Neural progenitor cell (in vitro differentiated cells): ENCODE measurements at regions not wholly inside any gene's neighbourhood (a gene's known extent, or its start where the extent isn't known, plus 50 kb on each side); places are given as distances from the start of the nearest gene placed in this dataset.

ENCODE experiments used
- DNase-seq: peaks from one replicate; pipeline ENCODE4 v3.0.0-alpha.2; 2016; ENCODE audit warnings: low spot score
- H2AFZ ChIP-seq: fragments of 200-600 bp; sonication (generic); replicated peaks from 2 replicates; pipeline ENCODE4 v1.6.1; 2016; ENCODE audit warnings: antibody characterized with exemption
- H3F3A ChIP-seq: fragments of 200-600 bp; sonication (generic); 2 replicates; pipeline ENCODE4 v1.6.1; 2016; ENCODE audit warnings: antibody characterized with exemption, low read depth
- H3K27ac ChIP-seq: fragments of 200-600 bp; sonication (generic); 2 replicates; pipeline ENCODE4 v1.5.1; 2016; ENCODE audit warnings: mild to moderate bottlenecking
- H3K27me3 ChIP-seq: fragments of 200-600 bp; sonication (generic); 2 replicates; pipeline ENCODE4 v1.6.1; 2016; ENCODE audit warnings: mild to moderate bottlenecking, moderate library complexity
- H3K36me3 ChIP-seq: fragments of 200-600 bp; sonication (generic); 2 replicates; pipeline ENCODE4 v1.5.1; 2016
- H3K4me1 ChIP-seq: fragments of 200-600 bp; sonication (generic); 2 replicates; pipeline ENCODE4 v1.6.1; 2016; ENCODE audit warnings: mixed run types
- H3K4me2 ChIP-seq: fragments of 200-600 bp; sonication (generic); 2 replicates; pipeline ENCODE4 v1.6.1; 2016
- H3K4me3 ChIP-seq: fragments of 200-600 bp; sonication (generic); 2 replicates; pipeline ENCODE4 v1.5.1; 2016
- H3K79me2 ChIP-seq: fragments of 200-600 bp; sonication (generic); 2 replicates; pipeline ENCODE4 v1.6.1; 2016; ENCODE audit warnings: low read depth
- H3K9ac ChIP-seq: fragments of 200-600 bp; sonication (generic); 2 replicates; pipeline ENCODE4 v1.6.1; 2016
- H3K9me3 ChIP-seq: fragments of 200-600 bp; sonication (generic); 2 replicates; pipeline ENCODE4 v1.5.1; 2016; ENCODE audit warnings: low read depth
- H4K20me1 ChIP-seq: fragments of 200-600 bp; sonication (generic); 2 replicates; pipeline ENCODE4 v1.6.1; 2016; ENCODE audit warnings: low read depth
- H3K27ac Mint-ChIP-seq: 3 replicates; pipeline ENCODE4 v1.8.0; 2021; ENCODE audit warnings: mixed read lengths
- H3K27me3 Mint-ChIP-seq: 2 replicates; pipeline ENCODE4 v1.8.0; 2022; ENCODE audit warnings: low read depth, mild to moderate bottlenecking, inconsistent platforms, moderate library complexity, mixed read lengths; ENCODE audit not compliant: insufficient read depth
- H3K36me3 Mint-ChIP-seq: 3 replicates; pipeline ENCODE4 v1.8.0; 2021; ENCODE audit warnings: mixed read lengths
- H3K4me1 Mint-ChIP-seq: 3 replicates; pipeline ENCODE4 v1.8.0; 2021; ENCODE audit warnings: mixed read lengths
- H3K4me3 Mint-ChIP-seq: 3 replicates; pipeline ENCODE4 v1.8.0; 2021; ENCODE audit warnings: mild to moderate bottlenecking, moderate library complexity, mixed read lengths
- H3K9me3 Mint-ChIP-seq: 3 replicates; pipeline ENCODE4 v1.8.0; 2020; ENCODE audit warnings: mixed read lengths
- CTCF ChIP-seq: fragments of 200-600 bp; sonication (generic); IDR thresholded peaks from 2 replicates; pipeline ENCODE4 v1.5.1; 2017; ENCODE audit warnings: antibody characterized with exemption, mild to moderate bottlenecking
- EZH2 ChIP-seq: fragments of 200-600 bp; sonication (generic); IDR thresholded peaks from 2 replicates; pipeline ENCODE4 v1.6.1; 2017; ENCODE audit warnings: antibody characterized with exemption, mild to moderate bottlenecking, moderate library complexity
- EZH2phosphoT487 ChIP-seq: fragments of 200-600 bp; sonication (generic); IDR thresholded peaks from 2 replicates; pipeline ENCODE4 v1.6.1; 2017; ENCODE audit warnings: antibody characterized with exemption

- H3K4me2 ChIP-seq = no peak overlapping the region
- no peaks in the 10 kb centered on the region for H3F3A ChIP-seq
- Mint-ChIP-seq H3K27ac (no peak overlapping the region), H3K9me3 (no peaks in the 10 kb centered on the region), H3K27me3 (no peaks in the 10 kb centered on the region), H3K4me1 (no peaks in the 10 kb centered on the region), H3K36me3 (no peaks in the 10 kb centered on the region), H3K4me3 (no peak overlapping the region)
- H3K36me3 ChIP-seq = no peaks in the 10 kb centered on the region
- no peak overlapping the region for H3K27ac ChIP-seq
- no peak overlapping the region for H2AFZ ChIP-seq
- no peaks in the 10 kb centered on the region for H4K20me1 ChIP-seq
- no peak overlapping the region for H3K9ac ChIP-seq
- TF ChIP-seq CTCF (no peak), EZH2phosphoT487 (no peak), EZH2 (no peak)
- H3K4me3 ChIP-seq = no peak overlapping the region
- H3K27me3 ChIP-seq = no peaks in the 10 kb centered on the region
- H3K79me2 ChIP-seq = no peaks in the 10 kb centered on the region
- DNase-seq = no peak
- H3K4me1 ChIP-seq = no peaks in the 10 kb centered on the region
- H3K9me3 ChIP-seq = no peaks in the 10 kb centered on the region
Measured at GRCh38 chr9:108413809-108414208, 442.0 kb downstream of the ACTL7B start.

DNA sequence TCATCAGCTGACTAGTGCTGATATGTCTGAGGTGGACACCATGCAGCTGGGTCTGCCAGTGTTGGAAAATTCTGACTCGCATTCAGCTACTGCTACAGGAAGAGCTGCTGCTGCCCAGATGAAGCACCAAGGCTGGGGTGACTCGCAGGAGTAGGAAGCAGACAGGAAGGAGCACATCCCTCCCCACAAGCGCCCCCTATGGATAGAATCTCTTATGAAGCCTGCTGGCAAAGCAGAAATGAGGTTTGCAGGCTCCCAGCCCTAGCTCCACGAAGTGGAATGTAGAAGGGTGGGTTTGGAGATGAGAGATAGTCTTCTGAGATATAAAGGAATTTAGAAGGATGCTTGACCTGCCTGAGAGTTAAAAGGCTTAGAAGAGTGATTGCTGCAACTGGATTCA lies 443.0 kb downstream of the ACTL7B start:
- DNase-seq = peak; percentile 45
- Histone ChIP-seq H2AFZ (no peak overlapping the region), H3K4me3 (no peak overlapping the region), H3F3A (no peaks in the 10 kb centered on the region), H3K27ac (no peak overlapping the region), H3K27me3 (no peaks in the 10 kb centered on the region), H3K79me2 (no peaks in the 10 kb centered on the region), H3K36me3 (no peaks in the 10 kb centered on the region), H3K4me2 (no peak overlapping the region), H3K9me3 (no peaks in the 10 kb centered on the region), H3K9ac (no peak overlapping the region), H3K4me1 (no peaks in the 10 kb centered on the region), H4K20me1 (no peaks in the 10 kb centered on the region)
- peak; percentile 31 for TF ChIP-seq CTCF
- no peak for TF ChIP-seq EZH2phosphoT487
- Mint-ChIP-seq H3K36me3 (no peaks in the 10 kb centered on the region), H3K4me3 (no peak overlapping the region), H3K27me3 (no peaks in the 10 kb centered on the region), H3K9me3 (no peaks in the 10 kb centered on the region), H3K4me1 (no peaks in the 10 kb centered on the region), H3K27ac (no peak overlapping the region)

DNA sequence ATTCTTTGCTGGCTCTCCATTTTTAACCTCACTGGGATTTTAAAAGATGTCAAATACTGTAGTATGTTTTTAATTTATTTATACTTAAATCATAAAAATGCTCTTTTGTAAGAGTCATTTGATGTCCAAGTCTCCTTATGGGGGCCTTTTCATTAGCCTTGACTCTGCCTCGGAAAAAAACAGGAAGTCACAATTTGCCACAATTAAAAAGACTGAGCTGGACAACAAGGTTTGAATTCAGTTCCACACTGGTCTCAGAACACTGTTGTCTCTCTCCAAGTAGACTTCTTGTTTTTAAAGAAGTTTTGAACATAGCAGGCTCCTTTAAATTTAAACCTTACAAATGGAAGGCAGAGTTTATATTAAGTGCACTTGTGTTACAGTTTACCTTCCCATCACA lies 444.2 kb downstream of the ACTL7B start:
- H3K79me2 ChIP-seq = no peaks in the 10 kb centered on the region
- H3K36me3 ChIP-seq = no peaks in the 10 kb centered on the region
- Mint-ChIP-seq H3K4me1 (no peaks in the 10 kb centered on the region), H3K4me3 (no peak overlapping the region), H3K36me3 (no peaks in the 10 kb centered on the region), H3K9me3 (no peaks in the 10 kb centered on the region), H3K27ac (no peak overlapping the region), H3K27me3 (no peaks in the 10 kb centered on the region)
- H3K4me1 ChIP-seq = no peaks in the 10 kb centered on the region
- H3K27me3 ChIP-seq = no peaks in the 10 kb centered on the region
- no peak overlapping the region for H3K4me2 ChIP-seq
- no peak overlapping the region for H3K27ac ChIP-seq
- H3K4me3 ChIP-seq = no peak overlapping the region
- no peaks in the 10 kb centered on the region for H3K9me3 ChIP-seq
- no peak for DNase-seq
- no peak overlapping the region for H3K9ac ChIP-seq
- TF ChIP-seq EZH2phosphoT487 (no peak), CTCF (no peak), EZH2 (no peak)
- H3F3A ChIP-seq = no peaks in the 10 kb centered on the region
- H2AFZ ChIP-seq = no peak overlapping the region
- no peaks in the 10 kb centered on the region for H4K20me1 ChIP-seq

DNA sequence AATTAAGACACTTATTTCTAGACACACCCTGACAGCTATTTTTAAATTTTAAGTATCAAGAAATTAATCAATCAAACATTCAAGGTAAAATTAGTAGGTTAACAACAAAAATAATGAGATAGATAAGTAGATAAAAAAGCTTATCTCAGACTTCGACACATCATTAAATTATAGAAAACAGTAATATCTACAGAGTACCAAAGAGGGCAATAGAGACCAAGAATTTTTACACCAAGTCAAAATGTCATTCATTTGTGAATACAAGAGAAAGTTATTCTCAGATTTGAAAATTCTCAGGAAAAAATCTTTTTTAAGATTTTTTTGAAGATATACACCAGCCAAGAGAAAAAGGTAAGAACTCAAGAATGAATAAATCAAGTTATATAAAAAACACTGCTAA lies 445.6 kb downstream of the ACTL7B start:
- no peaks in the 10 kb centered on the region for H3F3A ChIP-seq
- TF ChIP-seq EZH2 (no peak), CTCF (no peak), EZH2phosphoT487 (no peak)
- no peak for DNase-seq
- no peaks in the 10 kb centered on the region for H4K20me1 ChIP-seq
- Mint-ChIP-seq H3K4me3 (no peak overlapping the region), H3K9me3 (no peaks in the 10 kb centered on the region), H3K36me3 (no peaks in the 10 kb centered on the region), H3K27ac (no peak overlapping the region), H3K4me1 (no peaks in the 10 kb centered on the region), H3K27me3 (peaks cover 4% of the 10 kb centered on the region)
- no peak overlapping the region for H3K4me3 ChIP-seq
- no peak overlapping the region for H3K27ac ChIP-seq
- H3K4me1 ChIP-seq = no peaks in the 10 kb centered on the region
- no peak overlapping the region for H3K4me2 ChIP-seq
- H3K9me3 ChIP-seq = no peaks in the 10 kb centered on the region
- H3K27me3 ChIP-seq = no peaks in the 10 kb centered on the region
- no peak overlapping the region for H3K9ac ChIP-seq
- H3K79me2 ChIP-seq = no peaks in the 10 kb centered on the region
- H2AFZ ChIP-seq = no peak overlapping the region
- no peaks in the 10 kb centered on the region for H3K36me3 ChIP-seq
